ENCODE measurements at regions not wholly inside any gene's neighbourhood (a gene's known extent, or its start where the extent isn't known, plus 50 kb on each side); places are given as distances from the start of the nearest gene placed in this dataset.

DNA sequence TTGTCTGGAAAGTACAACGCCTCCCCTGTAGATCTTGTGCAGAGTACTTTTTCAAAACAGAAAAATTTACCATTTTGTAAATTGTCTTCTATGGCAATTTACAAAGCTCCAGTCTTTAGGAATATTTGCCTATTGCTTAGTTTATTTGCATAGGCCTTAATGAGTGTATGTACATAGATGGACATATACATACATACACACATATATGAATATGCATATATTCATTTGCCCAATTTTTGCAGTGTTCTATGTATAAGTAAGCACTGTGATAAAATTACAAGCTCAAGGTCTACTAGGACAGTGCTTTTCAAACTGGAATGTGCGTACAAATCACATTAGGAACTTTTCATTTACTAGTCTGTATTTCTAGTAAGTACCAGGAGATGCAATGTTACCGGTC lies 301.3 kb upstream of the SMARCA2 start:
- DNase-seq = no peak

- no peak for DNase-seq
Measured at GRCh38 chr9:1717882-1718281, 297.3 kb upstream of the SMARCA2 start.

- no peak for DNase-seq
Measured at GRCh38 chr9:1718836-1719235, 296.3 kb upstream of the SMARCA2 start.

DNA sequence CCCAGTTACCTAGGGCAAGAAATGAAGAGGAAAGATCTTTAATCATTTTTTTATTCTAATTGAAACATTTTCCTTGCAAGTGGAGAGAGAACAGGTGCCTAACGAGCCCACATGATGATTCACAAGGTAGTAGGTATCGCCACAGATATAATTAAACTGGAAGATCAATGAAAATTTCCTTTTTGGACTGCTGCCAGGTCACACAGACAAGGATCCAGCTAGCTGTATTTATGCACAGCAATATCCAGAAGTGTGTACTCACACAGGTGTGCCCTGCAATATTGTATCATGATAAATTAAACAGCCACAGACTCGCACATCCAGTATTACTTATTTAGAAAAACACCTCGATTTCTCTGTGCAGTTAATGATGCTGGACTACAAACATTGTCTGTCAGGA lies 294.0 kb upstream of the SMARCA2 start:
- DNase-seq = no peak

- DNase-seq = no peak
Measured at GRCh38 chr9:1722404-1722803, 292.7 kb upstream of the SMARCA2 start.

- no peak for DNase-seq
Measured at GRCh38 chr9:1723522-1724015, 291.6 kb upstream of the SMARCA2 start.

GRCh38 chr9:1726993-1727759 lies 288.0 kb upstream of the SMARCA2 start:
- no peak for DNase-seq

DNA sequence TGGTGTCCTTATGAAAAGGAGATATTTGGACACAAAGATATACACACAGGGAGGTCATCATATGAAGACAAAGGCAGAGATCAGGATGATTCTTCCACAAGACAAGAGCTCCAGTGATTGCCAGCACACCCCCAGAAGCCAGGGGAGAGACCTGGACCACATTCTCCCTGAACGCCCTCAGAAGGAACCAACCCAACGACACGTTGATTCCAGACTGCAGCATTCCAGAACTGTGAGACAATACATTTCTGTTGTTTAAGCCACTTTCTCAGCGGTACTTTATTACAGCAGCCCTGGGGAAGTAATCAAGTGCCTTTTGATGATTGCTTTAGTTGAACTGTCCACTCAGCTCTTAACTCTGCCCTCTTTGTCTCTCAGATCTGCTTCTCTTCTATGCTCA lies 285.5 kb upstream of the SMARCA2 start:
- no peak for DNase-seq

GRCh38 chr9:1732670-1733069 lies 282.5 kb upstream of the SMARCA2 start:
- no peak for DNase-seq

GRCh38 chr9:1738511-1739100 lies 276.5 kb upstream of the SMARCA2 start:
- DNase-seq = no peak

GRCh38 chr9:1743121-1743960 lies 271.8 kb upstream of the SMARCA2 start:
- DNase-seq = no peak

DNA sequence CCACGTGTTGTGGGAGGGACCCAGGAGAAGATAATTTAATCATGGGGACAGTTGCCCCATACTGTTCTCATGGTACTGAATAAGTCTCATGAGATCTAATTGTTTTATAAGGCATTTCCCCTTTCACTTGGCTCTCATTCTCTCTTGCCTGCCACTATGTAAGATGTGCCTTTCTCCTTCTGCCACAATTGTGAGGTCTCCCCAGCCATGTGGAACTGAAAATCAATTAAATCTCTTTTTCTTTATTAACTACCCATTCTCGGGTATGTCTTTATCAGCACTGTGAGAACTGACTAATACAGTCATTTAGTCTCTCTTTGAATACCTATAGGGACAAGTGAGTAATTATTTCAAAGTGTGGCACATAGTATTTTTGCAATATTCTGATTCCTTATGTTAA lies 269.2 kb upstream of the SMARCA2 start:
- DNase-seq = no peak

DNA sequence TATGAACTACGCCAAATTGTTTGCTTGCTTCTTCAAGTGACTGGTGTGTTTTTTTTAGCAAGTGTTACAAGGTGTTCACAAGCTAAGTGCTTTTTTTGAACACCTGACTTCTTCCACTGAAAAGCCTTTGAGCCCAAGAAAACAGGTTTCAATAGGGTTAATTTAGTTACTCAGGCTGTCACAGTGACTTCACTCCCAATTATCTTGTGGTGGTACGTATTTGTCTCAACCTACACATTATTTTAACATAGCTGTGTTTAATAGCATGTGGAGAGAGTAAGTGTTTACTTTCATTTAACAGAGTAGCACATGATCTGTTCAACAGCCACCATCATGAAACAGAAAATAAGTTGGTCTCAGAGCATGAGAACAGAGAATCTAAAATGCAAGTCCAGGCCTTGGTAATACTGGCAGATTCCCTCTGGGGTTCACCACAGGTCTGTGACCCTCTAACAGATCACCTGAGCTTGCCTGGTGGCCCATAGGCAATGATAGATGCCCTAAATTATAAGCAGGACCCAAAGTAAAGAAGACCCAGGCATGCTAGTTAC lies 267.7 kb upstream of the SMARCA2 start:
- no peak for DNase-seq

DNA sequence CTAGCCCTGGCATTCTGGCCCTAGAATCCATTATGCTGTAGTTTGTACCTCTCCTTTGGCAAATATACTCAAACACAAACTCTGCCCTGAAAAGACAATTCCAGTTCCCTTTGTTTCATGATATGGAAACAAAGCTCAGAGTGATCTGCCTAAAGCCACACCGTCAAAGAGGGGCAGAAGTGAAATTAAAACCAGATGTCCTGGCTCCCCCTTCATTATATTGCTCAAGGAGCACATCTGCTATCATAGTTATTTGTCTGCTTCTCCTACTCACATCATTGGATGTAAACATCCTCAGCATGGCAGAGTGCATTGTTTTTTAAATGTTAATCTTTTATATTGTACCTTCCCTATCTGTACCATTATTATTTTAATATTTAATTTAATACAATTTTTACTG lies 266.7 kb upstream of the SMARCA2 start:
- no peak for DNase-seq

DNA sequence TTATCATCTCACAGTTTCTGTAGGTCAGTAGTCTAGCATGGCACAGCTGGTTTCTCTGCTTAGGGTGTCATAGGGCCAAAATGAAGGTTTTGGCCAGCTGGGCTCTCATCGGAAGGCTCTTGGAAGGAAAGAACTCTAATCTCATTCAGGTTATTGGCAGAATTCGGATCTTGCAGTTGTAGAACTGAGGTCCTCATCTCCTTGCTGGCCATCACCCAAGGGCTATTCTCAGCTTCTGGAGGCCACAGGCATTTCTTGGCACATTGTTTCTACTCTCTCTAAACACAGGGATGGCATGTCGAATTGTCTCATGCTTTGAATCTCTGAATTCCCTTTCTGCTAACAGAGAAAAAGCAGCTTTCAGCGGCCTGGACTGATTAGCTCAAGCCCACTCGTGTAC lies 258.0 kb upstream of the SMARCA2 start:
- no peak for DNase-seq

GRCh38 chr9:1759009-1759408 lies 256.1 kb upstream of the SMARCA2 start:
- DNase-seq = no peak

GRCh38 chr9:1759771-1760300 lies 255.3 kb upstream of the SMARCA2 start:
- no peak for DNase-seq

- no peak for DNase-seq
Measured at GRCh38 chr9:1761807-1762206, 253.3 kb upstream of the SMARCA2 start.

GRCh38 chr9:1766042-1766441 lies 249.1 kb upstream of the SMARCA2 start:
- DNase-seq = no peak

GRCh38 chr9:1768561-1768960 lies 246.6 kb upstream of the SMARCA2 start:
- DNase-seq = no peak

DNA sequence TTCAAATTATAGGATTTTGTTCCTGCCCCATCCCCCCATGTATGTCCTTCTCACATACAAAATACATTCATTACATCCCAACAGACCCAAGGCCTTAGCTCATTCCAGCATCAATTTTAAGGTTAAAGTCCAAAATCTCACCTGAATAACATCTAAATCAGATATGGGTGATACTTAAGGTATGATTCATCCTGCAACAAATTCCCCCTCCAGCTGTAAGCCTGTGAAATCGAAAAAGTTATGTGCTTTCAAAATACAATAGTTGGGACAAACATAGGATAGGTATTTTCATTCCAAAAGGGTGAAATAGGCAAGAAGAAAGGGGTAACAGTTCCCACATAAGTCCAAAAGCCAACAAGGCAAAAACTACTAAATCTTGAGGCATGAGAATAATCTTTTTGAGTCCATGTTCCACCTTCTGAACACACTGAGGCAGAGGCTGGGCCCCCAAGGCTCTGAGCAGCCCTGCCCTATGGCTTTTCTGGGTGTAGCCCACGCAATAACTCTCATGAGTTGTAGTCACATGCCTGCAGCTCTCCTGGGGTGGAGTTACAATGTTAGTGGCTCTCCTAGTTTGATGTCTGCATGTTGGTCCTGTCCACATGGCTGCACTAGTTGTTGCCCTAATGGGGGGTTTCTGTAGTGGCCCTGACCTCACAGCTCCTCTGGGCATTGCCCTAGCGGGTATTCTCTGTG lies 243.9 kb upstream of the SMARCA2 start:
- no peak for DNase-seq

DNA sequence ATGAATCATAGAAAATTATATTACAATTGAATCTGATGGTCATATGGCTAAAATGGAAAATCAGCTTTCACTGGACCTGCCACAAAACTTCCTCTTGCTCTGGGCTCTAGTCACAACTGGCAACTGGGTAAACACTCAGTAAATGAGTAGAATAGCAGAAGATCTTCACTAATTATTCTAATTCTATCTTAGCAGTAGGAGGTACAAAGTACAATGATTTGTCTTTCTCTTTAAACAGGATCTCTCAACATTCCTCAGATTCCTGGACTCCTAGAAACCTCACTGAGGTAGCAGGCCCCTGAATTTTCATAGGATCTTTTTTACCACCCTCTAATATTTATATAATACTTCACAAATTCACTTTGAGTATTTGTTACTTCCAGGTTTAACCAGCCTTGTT lies 239.9 kb upstream of the SMARCA2 start:
- no peak for DNase-seq

DNA sequence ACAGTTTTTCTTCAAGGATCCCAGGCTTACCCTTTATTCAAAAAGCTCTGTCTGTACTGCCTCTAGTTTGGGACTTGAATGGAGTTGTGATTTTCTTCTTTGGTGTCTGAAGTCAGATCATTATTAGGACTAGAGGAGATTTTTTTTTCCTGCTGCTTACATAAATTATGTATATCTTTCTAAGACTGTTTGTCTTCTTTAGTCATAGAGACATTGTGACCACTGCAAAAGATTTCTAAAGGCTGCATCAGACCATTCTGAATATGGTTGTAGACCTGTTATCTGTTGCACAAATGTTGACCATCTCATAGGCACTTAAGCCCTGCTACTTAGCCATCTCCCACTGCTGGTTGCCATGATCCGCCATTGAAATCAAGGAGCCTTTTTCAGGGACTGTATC lies 238.5 kb upstream of the SMARCA2 start:
- DNase-seq = no peak
